ENCODE measurements at regions not wholly inside any gene's neighbourhood (a gene's known extent, or its start where the extent isn't known, plus 50 kb on each side); places are given as distances from the start of the nearest gene placed in this dataset.

GRCh38 chr6:14721103-14721758 lies 524.6 kb upstream of the JARID2 start:
- TF ChIP-seq CTCF (IDR thresholded peaks at IDR 0.05; ENCODE audit: insufficient read depth, low read length, poor library complexity, severe bottlenecking) (no peak), EZH2phosphoT487 (conservative IDR thresholded peaks at IDR 0.05; ENCODE audit: low read length) (no peak)
